Neuronal stem cell (in vitro differentiated cells): ENCODE measurements at regions not wholly inside any gene's neighbourhood (a gene's known extent, or its start where the extent isn't known, plus 50 kb on each side); places are given as distances from the start of the nearest gene placed in this dataset.

ENCODE experiments used
- DNase-seq: peaks from one replicate; pipeline ENCODE4 v3.0.0-alpha.2; 2013; ENCODE audit warnings: low spot score
- H2AFZ ChIP-seq: one replicate; pipeline ENCODE4 v1.6.1; 2013; ENCODE audit warnings: mild to moderate bottlenecking, low read length, inconsistent platforms
- H2AK5ac ChIP-seq: 2 replicates; pipeline ENCODE4 v1.6.1; 2013; ENCODE audit warnings: low read depth, mild to moderate bottlenecking, inconsistent platforms, low read length, moderate library complexity, mixed read lengths
- H2BK120ac ChIP-seq: 2 replicates; pipeline ENCODE4 v1.6.1; 2013; ENCODE audit warnings: low read depth, mild to moderate bottlenecking, inconsistent platforms, low read length, moderate library complexity, mixed read lengths
- H2BK12ac ChIP-seq: one replicate; pipeline ENCODE4 v1.6.1; 2013; ENCODE audit warnings: low read length, inconsistent platforms
- H2BK15ac ChIP-seq: 2 replicates; pipeline ENCODE4 v1.6.1; 2013; ENCODE audit warnings: mild to moderate bottlenecking, low read length, inconsistent platforms, mixed read lengths
- H2BK5ac ChIP-seq: one replicate; pipeline ENCODE4 v1.6.1; 2013; ENCODE audit warnings: inconsistent platforms, mild to moderate bottlenecking, low read length, moderate library complexity
- H3K14ac ChIP-seq: one replicate; pipeline ENCODE4 v1.6.1; 2013; ENCODE audit warnings: low read length, inconsistent platforms
- H3K18ac ChIP-seq: 2 replicates; pipeline ENCODE4 v1.6.1; 2013; ENCODE audit warnings: low read length, inconsistent platforms
- H3K23ac ChIP-seq: 2 replicates; pipeline ENCODE4 v1.6.1; 2013; ENCODE audit warnings: low read depth, mild to moderate bottlenecking, mixed read lengths, low read length, inconsistent platforms; ENCODE audit not compliant: poor library complexity
- H3K27ac ChIP-seq: replicated peaks from 3 replicates; pipeline ENCODE4 v1.5.1; 2013; ENCODE audit warnings: low read length, inconsistent platforms
- H3K27me3 ChIP-seq, 3 experiments: 2 replicates each; pipeline ENCODE4 v1.6.1; 2013; ENCODE audit warnings: low read length in 3 of 3, mild to moderate bottlenecking in 2 of 3, inconsistent platforms in 1 of 3, low read depth in 1 of 3, mixed read lengths in 1 of 3, moderate library complexity in 1 of 3; ENCODE audit not compliant: control insufficient read depth in 3 of 3, insufficient read depth in 3 of 3
- H3K36me3 ChIP-seq, 2 donors: replicated peaks in 1 of 2; 2 replicates each; pipeline ENCODE4 v1.6.1; 2013; ENCODE audit warnings: low read length in 2 of 2; ENCODE audit not compliant: control insufficient read depth in 2 of 2, insufficient read depth in 2 of 2
- H3K4ac ChIP-seq: 2 replicates; pipeline ENCODE4 v1.6.1; 2013; ENCODE audit warnings: inconsistent platforms, mild to moderate bottlenecking, low read length, moderate library complexity
- H3K4me1 ChIP-seq, 2 donors: 1 replicate in 1 of 2; 2 replicates in 1 of 2; pipeline ENCODE4 v1.6.1; 2013; ENCODE audit warnings: low read length in 2 of 2, low read depth in 1 of 2; ENCODE audit not compliant: control insufficient read depth in 2 of 2, insufficient read depth in 1 of 2
- H3K4me2 ChIP-seq: one replicate; pipeline ENCODE4 v1.6.1; 2013; ENCODE audit warnings: mild to moderate bottlenecking, low read length, inconsistent platforms; ENCODE audit not compliant: insufficient read depth, poor library complexity, severe bottlenecking
- H3K4me3 ChIP-seq, 2 donors: 2 replicates each; pipeline ENCODE4 v1.5.1; 2013; ENCODE audit warnings: low read length in 2 of 2, mild to moderate bottlenecking in 2 of 2, inconsistent platforms in 1 of 2, moderate library complexity in 1 of 2
- H3K79me1 ChIP-seq: one replicate; pipeline ENCODE4 v1.6.1; 2013; ENCODE audit warnings: low read depth, mild to moderate bottlenecking, inconsistent platforms, low read length, moderate library complexity
- H3K9ac ChIP-seq: one replicate; pipeline ENCODE4 v1.6.1; 2013; ENCODE audit warnings: mild to moderate bottlenecking, low read depth, low read length, inconsistent platforms; ENCODE audit not compliant: poor library complexity
- H3K9me3 ChIP-seq, 2 donors: replicated peaks in 1 of 2; 2 replicates each; pipeline versions ENCODE3 to v1.6.1; 2013; ENCODE audit warnings: low read length in 2 of 2, mild to moderate bottlenecking in 2 of 2, inconsistent platforms in 1 of 2, low read depth in 1 of 2, mixed read lengths in 1 of 2, moderate library complexity in 1 of 2; ENCODE audit not compliant: control insufficient read depth in 2 of 2, insufficient read depth in 1 of 2
- H4K8ac ChIP-seq: one replicate; pipeline ENCODE4 v1.6.1; 2013; ENCODE audit warnings: low read depth, mild to moderate bottlenecking, inconsistent platforms, low read length, moderate library complexity
- H4K91ac ChIP-seq: one replicate; pipeline ENCODE4 v1.6.1; 2013; ENCODE audit warnings: low read length, low read depth, mild to moderate bottlenecking, inconsistent platforms; ENCODE audit not compliant: poor library complexity
- WGBS, 2 donors: extraction: QIAGEN DNeasy Blood & Tissue Kit; methylation state at CpG; one replicate each; pipeline ENCODE4 v1.1.7; 2013; ENCODE audit warnings: missing lambda C conversion rate in 2 of 2, mixed read lengths in 1 of 2; ENCODE audit not compliant: insufficient read length in 2 of 2, insufficient replicate concordance in 1 of 2; ENCODE audit errors: extremely low coverage in 2 of 2; 5-methylcytosine and 5-hydroxymethylcytosine counted together

DNA sequence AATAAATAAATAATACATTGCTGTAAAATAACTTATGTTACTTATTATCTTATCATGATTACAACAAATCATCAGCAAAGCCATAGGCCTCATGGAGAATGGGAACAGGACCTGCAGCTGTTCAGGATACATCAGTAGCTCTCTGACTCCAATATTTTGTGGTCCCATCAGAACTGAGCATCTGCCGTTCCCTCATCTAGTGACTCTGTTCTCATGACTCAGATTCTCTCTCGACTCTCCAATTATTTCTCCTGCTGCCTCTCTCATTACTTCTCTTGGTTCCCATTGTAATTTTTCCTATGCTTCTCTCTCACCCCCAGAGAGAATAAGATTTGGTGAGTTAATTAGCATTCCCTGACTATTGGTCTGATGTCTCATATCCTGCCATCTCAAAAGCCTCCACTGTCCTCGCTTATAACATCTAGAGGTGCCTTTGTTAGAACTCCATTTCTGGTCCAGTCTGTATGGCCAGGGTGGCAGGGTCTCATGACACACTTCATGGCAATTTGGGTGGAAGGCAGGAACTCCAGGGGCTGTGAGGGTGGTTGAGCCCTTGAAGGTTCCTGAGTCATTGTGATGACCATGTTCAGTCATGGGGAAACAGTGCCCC is 78.0 kb upstream of the TANC1 start:
- Histone ChIP-seq H3K36me3 (no peaks in the 10 kb centered on the region), H4K91ac (no peak overlapping the region), H3K23ac (no peak overlapping the region), H3K4me2 (no peak overlapping the region), H3K27ac (no peak overlapping the region), H2AFZ (no peak overlapping the region), H3K18ac (no peak overlapping the region), H3K4me3 (no peak overlapping the region), H3K4me1 (peaks cover 0 to 7% of the 10 kb centered on the region in 2 donors), H2BK12ac (no peak overlapping the region), H3K9me3 (no peaks in the 10 kb centered on the region), H4K8ac (no peak overlapping the region), H3K27me3 (peaks cover 0 to 3% (median 0%) of the 10 kb centered on the region in 3 experiments), H2BK15ac (no peak overlapping the region), H3K14ac (no peak overlapping the region), H2BK5ac (no peak overlapping the region), H2BK120ac (no peak overlapping the region), H3K79me1 (no peaks in the 10 kb centered on the region), H3K9ac (no peak overlapping the region), H3K4ac (no peak overlapping the region), H2AK5ac (no peak overlapping the region)
- no CpG with 5 or more reads among the region's 3 CpGs for WGBS, 2 donors
- no peak for DNase-seq

GRCh38 chr2:158893026-158893425 is 75.4 kb upstream of the TANC1 start:
- Histone ChIP-seq H2AK5ac (no peak overlapping the region), H3K4ac (peak overlapping the region; percentile 17), H3K4me3 (no peak overlapping the region), H2BK120ac (no peak overlapping the region), H2BK5ac (no peak overlapping the region), H3K9ac (no peak overlapping the region), H4K8ac (no peak overlapping the region), H2AFZ (peak overlapping the region; percentile 20), H2BK12ac (no peak overlapping the region), H3K4me1 (peaks cover 0 to 7% of the 10 kb centered on the region in 2 donors), H3K36me3 (no peaks in the 10 kb centered on the region), H3K14ac (no peak overlapping the region), H3K9me3 (no peaks in the 10 kb centered on the region), H3K23ac (peak overlapping the region; percentile 20), H4K91ac (no peak overlapping the region), H3K4me2 (no peak overlapping the region), H3K27me3 (no peaks in the 10 kb centered on the region), H2BK15ac (no peak overlapping the region), H3K27ac (no peak overlapping the region), H3K18ac (peak overlapping the region; percentile 70), H3K79me1 (no peaks in the 10 kb centered on the region)
- no peak for DNase-seq
- no CpG with 5 or more reads among the region's 8 CpGs for WGBS, 2 donors

DNA sequence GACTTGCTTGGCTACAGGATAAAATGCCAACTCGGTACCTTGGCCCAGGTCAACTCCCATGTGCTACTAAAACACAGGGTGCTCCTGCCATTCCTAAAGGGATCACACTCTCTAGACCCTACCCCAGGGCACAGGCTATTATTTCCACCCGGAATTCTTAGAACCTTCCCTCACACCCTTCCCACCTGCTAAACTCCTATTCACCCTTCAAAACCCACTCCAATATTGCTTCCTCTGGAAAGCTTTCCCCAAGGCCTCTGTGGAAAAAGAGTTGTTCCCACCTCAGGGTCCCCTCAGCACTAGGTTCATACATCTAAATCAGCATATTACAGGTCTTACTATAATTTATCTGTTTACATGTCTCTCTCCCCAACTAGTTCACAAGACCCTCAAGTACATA is 75.0 kb upstream of the TANC1 start:
- H2BK15ac ChIP-seq: no peak overlapping the region
- H3K4me3 ChIP-seq: no peak overlapping the region
- H2BK12ac ChIP-seq: no peak overlapping the region
- no peak overlapping the region for H2AFZ ChIP-seq
- H2BK5ac ChIP-seq: no peak overlapping the region
- no peak overlapping the region for H2BK120ac ChIP-seq
- H3K9ac ChIP-seq: no peak overlapping the region
- no peak overlapping the region for H3K27ac ChIP-seq
- H3K23ac ChIP-seq: no peak overlapping the region
- no peaks in the 10 kb centered on the region for H3K79me1 ChIP-seq
- H3K4me2 ChIP-seq: no peak overlapping the region
- H3K36me3 ChIP-seq: no peaks in the 10 kb centered on the region
- no peak overlapping the region for H3K4ac ChIP-seq
- WGBS, 2 donors: no CpG with 5 or more reads among the region's 2 CpGs
- H2AK5ac ChIP-seq: no peak overlapping the region
- H3K4me1 ChIP-seq: peaks cover 0 to 7% of the 10 kb centered on the region in 2 donors
- no peak overlapping the region for H4K91ac ChIP-seq
- H4K8ac ChIP-seq: no peak overlapping the region
- peak overlapping the region; percentile 70 for H3K18ac ChIP-seq
- no peaks in the 10 kb centered on the region for H3K27me3 ChIP-seq
- no peaks in the 10 kb centered on the region for H3K9me3 ChIP-seq
- H3K14ac ChIP-seq: no peak overlapping the region
- no peak for DNase-seq

GRCh38 chr2:158894078-158894477 is 74.4 kb upstream of the TANC1 start:
- no CpG with 5 or more reads among the region's 5 CpGs for WGBS, 2 donors

More at GRCh38 chr2:158894078-158894477, 74.4 kb upstream of the TANC1 start:
- H3K27ac ChIP-seq: no peak overlapping the region
- no peak overlapping the region for H3K4ac ChIP-seq
- no peak overlapping the region for H2BK5ac ChIP-seq
- H2BK15ac ChIP-seq: no peak overlapping the region
- H3K79me1 ChIP-seq: no peaks in the 10 kb centered on the region
- no peak overlapping the region for H3K23ac ChIP-seq
- H3K14ac ChIP-seq: no peak overlapping the region
- no peaks in the 10 kb centered on the region for H3K9me3 ChIP-seq
- H2AK5ac ChIP-seq: no peak overlapping the region
- H3K18ac ChIP-seq: no peak overlapping the region
- H3K27me3 ChIP-seq: no peaks in the 10 kb centered on the region
- H3K4me3 ChIP-seq: no peak overlapping the region
- H3K9ac ChIP-seq: no peak overlapping the region
- no peak overlapping the region for H2BK120ac ChIP-seq
- H4K91ac ChIP-seq: no peak overlapping the region
- no peak for DNase-seq
- H4K8ac ChIP-seq: no peak overlapping the region
- H3K4me1 ChIP-seq: peaks cover 0 to 7% of the 10 kb centered on the region in 2 donors
- no peak overlapping the region for H3K4me2 ChIP-seq
- H3K36me3 ChIP-seq: no peaks in the 10 kb centered on the region
- no peak overlapping the region for H2AFZ ChIP-seq
- no peak overlapping the region for H2BK12ac ChIP-seq
